PC-3 (cell line): ENCODE measurements at regions not wholly inside any gene's neighbourhood (a gene's known extent, or its start where the extent isn't known, plus 50 kb on each side); places are given as distances from the start of the nearest gene placed in this dataset.

Source experiments
- ATAC-seq: fragments of 200-7000 bp; cut with Tn5 transposase; 2 replicates; pipeline ENCODE4 v1.9.1; 2020; ENCODE audit warnings: mild to moderate bottlenecking, moderate library complexity
- BruUV-seq: library from RNA; stranded (reverse); fragments of 400-500 nt; replicated peaks from 2 replicates; lab custom pipeline; 2021; lab: Mats Ljungman, UMichigan
- CTCF ChIA-PET: fragments of 300-600 bp; sonication (Branson Sonifier 250); formaldehyde crosslinking; loops from one replicate; lab custom pipeline; 2022; ENCODE audit warnings: antibody characterized with exemption; lab: Charles Lee
- POLR2A ChIA-PET: fragments of 300-600 bp; sonication (Branson Sonifier 250); formaldehyde crosslinking; loops from one replicate; lab custom pipeline; 2022; ENCODE audit warnings: antibody characterized with exemption; ENCODE audit not compliant: unreplicated experiment; lab: Charles Lee
- DNase-seq: peaks from one replicate; pipeline ENCODE4 v3.0.0-alpha.2; 2015
- H2AFZ ChIP-seq: fragments of 300-600 bp; sonication (generic); 2 replicates; pipeline ENCODE4 v1.6.0; 2016; ENCODE audit warnings: antibody characterized with exemption, low read length
- H3F3A ChIP-seq: fragments of 300-600 bp; sonication (generic); one replicate; pipeline ENCODE4 v1.6.0; 2017; ENCODE audit warnings: antibody characterized with exemption, low read length, control low read depth, mild to moderate bottlenecking; ENCODE audit not compliant: unreplicated experiment
- H3K27ac ChIP-seq: fragments of 300-600 bp; sonication (generic); 2 replicates; pipeline ENCODE4 v1.5.1; 2016; ENCODE audit warnings: mild to moderate bottlenecking, low read length
- H3K27me3 ChIP-seq: fragments of 300-600 bp; sonication (generic); 2 replicates; pipeline ENCODE4 v1.6.1; 2016; ENCODE audit warnings: low read length, mixed read lengths
- H3K36me3 ChIP-seq: fragments of 300-600 bp; sonication (generic); 2 replicates; pipeline ENCODE4 v1.6.1; 2016; ENCODE audit warnings: low read depth, mixed run types, low read length, mixed read lengths
- H3K4me1 ChIP-seq: fragments of 300-600 bp; sonication (generic); 2 replicates; pipeline ENCODE4 v1.5.1; 2016; ENCODE audit warnings: low read length; ENCODE audit not compliant: insufficient read depth
- H3K4me2 ChIP-seq: fragments of 300-600 bp; sonication (generic); 2 replicates; pipeline ENCODE4 v1.6.0; 2016; ENCODE audit warnings: low read length
- H3K4me3 ChIP-seq: fragments of 300-600 bp; sonication (generic); 2 replicates; pipeline ENCODE4 v1.5.1; 2016; ENCODE audit warnings: mild to moderate bottlenecking, low read length, mixed read lengths
- H3K79me2 ChIP-seq: fragments of 300-600 bp; sonication (generic); 2 replicates; pipeline ENCODE4 v1.6.1; 2017; ENCODE audit warnings: low read length, mixed read lengths
- H3K9ac ChIP-seq: fragments of 300-600 bp; sonication (generic); 2 replicates; pipeline ENCODE4 v1.6.0; 2016; ENCODE audit warnings: mild to moderate bottlenecking, low read length
- H3K9me2 ChIP-seq: fragments of 300-600 bp; sonication (generic); replicated peaks from 2 replicates; pipeline ENCODE4 v1.6.1; 2016; ENCODE audit warnings: mixed run types, low read length, mixed read lengths
- H3K9me3 ChIP-seq: fragments of 300-600 bp; sonication (generic); 2 replicates; pipeline ENCODE4 v1.6.1; 2016; ENCODE audit warnings: low read length, mixed read lengths
- H4K20me1 ChIP-seq: fragments of 300-600 bp; sonication (generic); 2 replicates; pipeline ENCODE4 v1.6.1; 2016; ENCODE audit warnings: low read length, mixed read lengths
- CTCF ChIP-seq: fragments of 300-600 bp; sonication (generic); conservative IDR thresholded peaks from 2 replicates; pipeline ENCODE4 v1.5.1; 2017; ENCODE audit warnings: antibody characterized with exemption, low read depth, mild to moderate bottlenecking, low read length
- EZH2 ChIP-seq: fragments of 300-600 bp; sonication (generic); IDR thresholded peaks from one replicate; pipeline ENCODE4 v1.6.1; 2017; ENCODE audit warnings: antibody characterized with exemption, mild to moderate bottlenecking, low read length; ENCODE audit not compliant: unreplicated experiment
- EZH2phosphoT487 ChIP-seq: fragments of 300-600 bp; sonication (generic); IDR thresholded peaks from 2 replicates; pipeline ENCODE4 v1.6.1; 2018; ENCODE audit warnings: mild to moderate bottlenecking, antibody characterized with exemption, low read length, borderline replicate concordance
- intact Hi-C: fragments of 100-400 bp; cut with micrococcal nuclease; formaldehyde crosslinking; loops from 2 replicates; pipeline ENCODE4 v1.9.0; 2023

GRCh38 chr20:24723647-24724352, 225.3 kb upstream of the CST7 start:
- Histone ChIP-seq H3K9ac (no peak overlapping the region), H3K4me2 (no peak overlapping the region), H4K20me1 (no peaks in the 10 kb centered on the region), H3K4me1 (no peaks in the 10 kb centered on the region), H2AFZ (no peak overlapping the region), H3F3A (no peaks in the 10 kb centered on the region), H3K9me2 (no peaks in the 10 kb centered on the region), H3K27me3 (peaks cover 80% of the 10 kb centered on the region), H3K4me3 (no peak overlapping the region), H3K27ac (no peak overlapping the region), H3K9me3 (no peaks in the 10 kb centered on the region), H3K36me3 (no peaks in the 10 kb centered on the region), H3K79me2 (no peaks in the 10 kb centered on the region)
- DNase-seq (no peak), ATAC-seq (no peak)
- CTCF ChIA-PET, result no interaction called here
- TF ChIP-seq CTCF, result no peak
- no peak for TF ChIP-seq EZH2
- no peak for TF ChIP-seq EZH2phosphoT487
- no TSS peak for BruUV-seq
- intact Hi-C loops, result no loop called here
- POLR2A ChIA-PET, result no interaction called here

GRCh38 chr20:24724982-24725533, 224.0 kb upstream of the CST7 start:
- H3K27me3 ChIP-seq, result peaks cover 93% of the 10 kb centered on the region
- no peaks in the 10 kb centered on the region for H3K9me2 ChIP-seq
- no TSS peak for BruUV-seq
- TF ChIP-seq EZH2phosphoT487 (no peak), EZH2 (no peak), CTCF (no peak)
- no peaks in the 10 kb centered on the region for H3K36me3 ChIP-seq
- no peaks in the 10 kb centered on the region for H3K79me2 ChIP-seq
- H3K9me3 ChIP-seq, result no peaks in the 10 kb centered on the region
- no peak overlapping the region for H3K27ac ChIP-seq
- H2AFZ ChIP-seq, result no peak overlapping the region
- ChIA-PET CTCF (no interaction called here), POLR2A (no interaction called here)
- H3K4me1 ChIP-seq, result no peaks in the 10 kb centered on the region
- ATAC-seq (no peak), DNase-seq (no peak)
- H3K4me3 ChIP-seq, result no peak overlapping the region
- intact Hi-C loops, result no loop called here
- H3F3A ChIP-seq, result no peaks in the 10 kb centered on the region
- H3K4me2 ChIP-seq, result no peak overlapping the region
- no peak overlapping the region for H3K9ac ChIP-seq
- no peaks in the 10 kb centered on the region for H4K20me1 ChIP-seq

GRCh38 chr20:24727795-24728194, 221.3 kb upstream of the CST7 start:
- Histone ChIP-seq H4K20me1 (no peaks in the 10 kb centered on the region), H3K79me2 (no peaks in the 10 kb centered on the region), H3K9me3 (no peaks in the 10 kb centered on the region), H3K4me2 (no peak overlapping the region), H3K9me2 (no peaks in the 10 kb centered on the region), H3K4me1 (no peaks in the 10 kb centered on the region), H3K27me3 (peaks cover 97% of the 10 kb centered on the region), H3K9ac (no peak overlapping the region), H3K36me3 (no peaks in the 10 kb centered on the region), H3K4me3 (no peak overlapping the region), H3F3A (no peaks in the 10 kb centered on the region), H3K27ac (no peak overlapping the region), H2AFZ (no peak overlapping the region)
- POLR2A ChIA-PET, result no interaction called here
- CTCF ChIA-PET, result no interaction called here
- DNase-seq (no peak), ATAC-seq (no peak)
- BruUV-seq, result no TSS peak
- intact Hi-C loops, result no loop called here
- TF ChIP-seq CTCF, result no peak
- no peak for TF ChIP-seq EZH2phosphoT487
- TF ChIP-seq EZH2, result no peak
